ENCODE measurements at regions not wholly inside any gene's neighbourhood (a gene's known extent, or its start where the extent isn't known, plus 50 kb on each side); places are given as distances from the start of the nearest gene placed in this dataset.

- DNase-seq, result no peak
Measured at GRCh38 chr7:53719122-53719521, 683.7 kb downstream of the POM121L12 start.

DNA sequence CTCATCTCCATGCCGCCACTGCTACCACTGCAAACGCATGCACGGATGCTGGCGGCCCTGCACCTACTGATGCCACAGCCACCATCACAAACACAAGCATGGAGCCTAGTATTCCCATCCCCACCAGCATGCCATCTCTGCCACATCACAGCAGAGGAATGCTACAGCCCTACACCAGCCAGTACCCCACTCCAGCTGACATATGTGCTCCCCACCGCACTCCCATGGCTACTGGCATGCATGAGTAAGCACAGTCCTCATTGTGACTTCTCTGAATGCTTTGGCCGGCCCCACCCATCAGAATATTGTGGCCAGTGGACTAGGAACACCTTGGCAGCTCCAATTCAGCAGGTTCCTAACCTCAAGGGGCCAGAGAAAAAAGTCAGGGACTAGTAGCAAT, 705.5 kb downstream of the POM121L12 start:
- no peak for DNase-seq

DNA sequence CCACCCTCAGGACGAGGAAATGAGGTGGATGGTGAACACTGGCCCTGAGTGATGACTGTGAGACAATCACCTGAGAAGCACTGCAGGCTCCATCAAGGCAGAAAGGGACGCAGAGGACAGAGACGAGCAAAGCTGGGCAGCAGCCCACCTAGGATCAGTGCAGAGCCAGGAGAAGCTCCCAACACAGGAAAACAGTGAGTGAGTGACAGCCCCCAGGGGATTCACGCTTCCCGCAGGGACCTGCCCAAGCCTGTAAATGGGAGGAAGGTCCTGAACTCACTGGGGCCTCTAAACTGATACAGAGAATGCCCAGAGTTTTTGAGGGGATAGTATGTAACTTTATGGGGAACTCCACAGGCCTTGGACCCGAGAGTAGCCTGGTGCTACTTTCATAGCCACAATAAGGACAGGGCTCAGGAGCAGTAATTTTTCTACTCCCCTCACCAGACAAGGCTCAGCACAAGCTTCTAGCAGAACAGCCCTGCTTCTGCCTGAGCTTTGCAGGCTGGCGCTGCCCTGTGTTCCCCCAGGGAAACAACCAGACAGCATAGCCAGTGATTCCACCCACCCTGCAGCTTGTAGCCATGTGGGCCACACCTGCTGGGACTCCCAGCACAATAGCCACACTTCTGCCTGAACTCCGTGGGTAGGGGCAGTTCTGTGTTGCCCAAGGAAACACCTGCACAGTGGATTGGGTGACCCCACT, 708.4 kb downstream of the POM121L12 start:
- DNase-seq, result no peak

DNA sequence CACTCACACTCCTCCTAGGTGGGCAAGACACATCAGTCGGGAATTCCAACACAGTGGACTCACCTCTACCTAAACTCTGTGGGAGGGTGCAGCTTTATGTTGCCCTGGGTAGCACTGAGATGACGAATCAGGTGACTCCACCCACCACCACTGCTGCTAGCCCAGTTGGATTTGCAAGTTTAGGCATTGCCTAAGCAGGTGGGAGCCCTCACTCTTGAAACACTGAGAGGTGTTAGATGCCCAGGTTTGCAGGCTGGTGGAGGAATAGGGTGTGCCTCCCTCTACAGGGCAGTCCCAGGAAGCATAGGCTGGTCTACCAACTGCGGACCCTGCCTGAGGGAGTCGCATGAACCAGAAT, 708.9 kb downstream of the POM121L12 start:
- DNase-seq, result no peak

DNA sequence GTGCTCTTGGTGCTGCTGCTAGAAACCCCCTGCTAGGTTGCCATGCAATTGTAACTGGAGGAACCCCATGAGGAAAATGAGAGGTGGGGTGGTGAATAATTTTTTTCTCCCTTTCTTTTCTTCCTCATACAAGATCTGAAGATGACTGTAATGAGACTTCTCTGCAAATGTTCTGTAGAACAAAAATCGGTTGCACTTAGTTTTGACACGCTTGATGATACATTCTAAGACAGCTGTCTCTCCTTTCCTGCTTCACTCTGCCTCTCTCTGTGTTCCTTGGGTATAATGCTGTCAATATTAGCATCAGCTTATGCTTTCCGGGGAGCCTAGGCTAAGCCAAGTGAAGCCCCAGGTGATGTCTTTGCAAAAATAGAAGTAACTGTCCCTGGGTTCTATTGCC, 721.5 kb downstream of the POM121L12 start:
- DNase-seq, result no peak

DNA sequence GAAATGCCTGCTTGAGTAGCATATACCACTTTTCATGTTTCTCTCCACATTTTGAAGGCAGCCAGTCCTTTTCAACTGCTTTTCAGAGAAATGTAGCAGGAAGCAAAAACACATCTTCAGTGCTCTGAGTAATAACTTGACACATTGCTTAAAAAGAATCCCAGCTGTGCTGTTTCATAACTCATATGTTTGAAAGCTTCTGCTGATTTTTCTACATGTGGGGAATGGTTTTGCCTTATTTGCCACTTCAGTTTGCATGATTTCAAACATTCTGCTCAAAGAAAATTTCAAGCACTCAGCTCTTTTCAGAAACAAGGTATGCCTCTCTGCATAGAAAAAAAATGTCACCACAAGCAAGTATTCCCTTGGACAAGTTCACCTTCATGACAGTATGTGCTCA, 732.8 kb downstream of the POM121L12 start:
- no peak for DNase-seq

GRCh38 chr7:53771701-53772100, 736.3 kb downstream of the POM121L12 start:
- DNase-seq, result no peak

DNA sequence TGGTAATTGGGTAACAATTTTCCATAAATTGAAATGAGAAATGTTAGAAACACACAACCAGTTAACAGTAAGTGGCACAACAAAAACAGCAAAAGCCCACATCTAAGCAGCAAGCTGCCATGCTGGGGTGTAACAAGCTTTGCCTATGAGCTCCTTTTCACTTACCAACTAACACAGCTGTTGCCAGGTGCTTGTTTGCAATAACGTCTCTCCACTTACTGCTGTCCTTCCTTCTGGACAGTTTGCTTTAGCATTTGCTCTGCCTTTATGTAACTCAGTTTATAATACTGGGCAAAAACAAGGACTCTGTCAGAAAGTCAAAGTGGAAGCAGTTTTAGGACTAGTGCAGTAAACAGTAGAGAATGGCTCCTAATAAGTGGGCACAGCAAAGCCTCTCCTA, 740.9 kb downstream of the POM121L12 start:
- no peak for DNase-seq

GRCh38 chr7:53789741-53790140, 752.4 kb upstream of the VSTM2A start:
- no peak for DNase-seq

GRCh38 chr7:53794816-53795215, 747.4 kb upstream of the VSTM2A start:
- no peak for DNase-seq

- DNase-seq, result no peak
Measured at GRCh38 chr7:53800746-53801145, 741.4 kb upstream of the VSTM2A start.

DNA sequence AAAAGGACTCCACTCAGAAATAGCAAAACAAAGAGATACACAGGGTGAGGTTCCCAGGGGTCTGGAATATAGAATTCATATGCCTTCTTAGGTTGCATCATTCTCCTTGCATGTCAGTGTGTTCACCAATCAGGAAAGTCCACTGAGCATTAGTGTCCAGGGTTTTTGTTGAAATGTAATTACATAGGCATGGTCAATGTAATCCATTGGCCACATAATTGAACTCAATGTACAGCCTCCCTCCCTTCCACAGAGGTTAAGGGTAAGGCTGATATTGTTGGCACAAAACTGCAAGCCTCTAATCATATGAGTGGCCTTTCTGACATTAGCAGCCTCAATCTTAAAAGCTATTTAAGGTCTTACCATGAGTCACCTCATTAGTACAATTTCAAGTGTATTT, 736.1 kb upstream of the VSTM2A start:
- DNase-seq, result no peak

- no peak for DNase-seq
Measured at GRCh38 chr7:53811555-53812079, 730.6 kb upstream of the VSTM2A start.

- DNase-seq, result no peak
Measured at GRCh38 chr7:53812135-53812534, 730.0 kb upstream of the VSTM2A start.

GRCh38 chr7:53835301-53835700, 706.9 kb upstream of the VSTM2A start:
- DNase-seq, result no peak

- DNase-seq, result no peak
Measured at GRCh38 chr7:53877688-53878087, 664.5 kb upstream of the VSTM2A start.

GRCh38 chr7:53900856-53901528, 641.2 kb upstream of the VSTM2A start:
- DNase-seq, result no peak

DNA sequence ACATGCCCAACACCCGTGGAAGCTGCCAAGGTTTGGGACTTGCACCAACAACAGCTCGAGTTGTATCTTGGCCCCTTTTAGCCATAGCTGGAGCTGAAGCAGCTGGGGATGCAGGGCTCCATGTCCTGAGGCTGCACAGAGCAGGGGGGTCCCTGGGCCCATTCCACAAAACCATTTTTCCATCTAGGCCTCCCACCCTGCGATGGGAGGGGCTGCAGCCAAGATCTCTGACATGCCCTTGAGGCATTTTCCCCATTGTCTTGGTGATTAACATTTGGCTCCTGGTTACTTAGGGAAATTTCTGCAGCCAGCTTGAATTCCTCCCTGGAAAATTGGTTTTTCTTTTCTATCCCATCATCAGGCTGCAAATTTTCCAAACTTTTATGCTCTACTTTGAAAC, 637.8 kb upstream of the VSTM2A start:
- no peak for DNase-seq

DNA sequence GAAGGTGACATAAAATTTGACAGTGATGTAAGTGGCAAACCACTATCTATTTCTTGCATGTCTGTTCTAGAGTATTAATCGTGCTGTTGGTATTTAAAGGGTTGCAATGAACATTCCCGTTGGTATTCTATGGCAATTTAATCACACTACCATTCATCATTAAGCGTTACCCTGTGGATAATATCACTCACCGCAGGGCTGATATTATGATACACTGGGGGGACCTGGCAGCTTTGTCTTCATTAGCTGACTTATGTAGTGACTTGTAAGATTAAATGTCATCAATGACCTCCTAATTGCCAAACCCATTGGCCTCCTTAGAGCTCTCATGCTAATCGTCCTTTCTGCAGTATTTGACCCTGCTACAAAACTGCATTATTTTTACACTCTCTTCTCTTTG, 624.5 kb upstream of the VSTM2A start:
- DNase-seq, result no peak

GRCh38 chr7:53920011-53920410, 622.2 kb upstream of the VSTM2A start:
- no peak for DNase-seq

GRCh38 chr7:53940483-53940882, 601.7 kb upstream of the VSTM2A start:
- no peak for DNase-seq

DNA sequence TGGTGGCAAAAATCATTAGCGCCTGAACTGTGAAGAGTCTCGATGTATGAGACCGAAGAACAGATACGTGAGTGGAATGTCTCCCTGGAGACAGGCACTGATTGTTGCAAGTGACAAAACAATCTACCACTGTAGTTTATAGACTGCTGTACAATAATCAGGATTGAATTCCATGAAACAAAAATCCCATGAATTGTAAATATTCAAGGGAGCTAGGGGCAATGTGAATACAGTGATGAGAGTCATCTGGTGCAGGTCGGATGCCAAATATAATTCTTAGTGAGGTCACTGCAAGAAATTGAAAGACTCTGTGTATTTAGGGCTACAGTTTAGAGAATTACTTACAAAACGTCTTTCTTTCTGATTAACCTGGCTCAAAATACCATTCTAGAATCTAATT, 594.4 kb upstream of the VSTM2A start:
- DNase-seq, result no peak

- no peak for DNase-seq
Measured at GRCh38 chr7:53965716-53966115, 576.5 kb upstream of the VSTM2A start.

DNA sequence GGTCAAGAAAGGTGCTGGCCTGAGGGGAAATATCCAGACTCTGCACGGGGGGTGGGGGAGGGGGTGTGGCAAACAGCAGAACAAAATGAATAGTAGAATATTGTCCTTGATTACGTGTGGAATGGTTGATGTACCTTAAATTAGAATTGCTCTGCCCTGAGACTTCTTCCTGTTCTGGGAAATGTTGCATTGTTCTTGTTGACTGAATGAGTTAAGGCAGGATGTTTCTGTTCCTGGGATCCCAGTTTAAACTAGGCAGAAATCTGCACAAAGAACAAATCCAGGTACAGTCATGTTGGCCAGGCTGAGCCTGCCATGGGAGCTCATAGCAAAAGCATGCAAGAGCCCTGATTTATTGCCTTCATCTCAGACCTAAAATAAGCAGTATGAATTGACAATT, 558.7 kb upstream of the VSTM2A start:
- no peak for DNase-seq

DNA sequence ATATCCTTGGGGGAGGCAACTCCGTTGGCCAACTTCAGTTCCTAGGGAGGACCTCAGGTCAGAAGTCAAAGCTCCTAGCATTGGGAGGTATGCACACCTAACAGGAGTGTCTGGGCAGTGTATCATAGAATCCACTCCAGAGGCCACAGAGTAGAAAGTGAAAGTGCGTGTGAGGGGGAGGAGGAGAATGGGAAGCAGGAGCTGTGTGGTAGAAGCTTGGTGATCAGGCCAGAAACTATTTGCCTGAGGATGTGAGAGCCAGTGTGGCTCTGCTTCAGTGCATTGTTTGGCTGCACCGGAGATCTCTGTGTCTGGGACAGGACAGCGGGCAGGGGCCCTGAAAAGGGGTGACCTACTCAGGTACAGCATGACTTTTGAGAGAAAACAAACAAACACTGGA, 557.4 kb upstream of the VSTM2A start:
- no peak for DNase-seq

Data from Kasumi-1 (cell line).